LNCaP clone FGC (cell line): ENCODE measurements at regions not wholly inside any gene's neighbourhood (a gene's known extent, or its start where the extent isn't known, plus 50 kb on each side); places are given as distances from the start of the nearest gene placed in this dataset.

Experiments
- DNase-seq: peaks from one replicate; pipeline ENCODE4 v3.0.0-alpha.2; 2011; ENCODE audit warnings: low read depth
- H3K4me3 ChIP-seq: 2 replicates; pipeline ENCODE4 v1.5.1; 2011; ENCODE audit warnings: mild to moderate bottlenecking, low read depth, low read length, control low read depth
- CTCF ChIP-seq: IDR thresholded peaks from 2 replicates; pipeline ENCODE4 v1.5.1; 2012; ENCODE audit warnings: mild to moderate bottlenecking; ENCODE audit not compliant: control insufficient read depth, insufficient read depth; ENCODE audit errors: extremely low read depth

GRCh38 chr18:25446972-25447371 is 95.0 kb upstream of the ZNF521 start:
- no peak for TF ChIP-seq CTCF
- DNase-seq: no peak
- no peak overlapping the region for H3K4me3 ChIP-seq

DNA sequence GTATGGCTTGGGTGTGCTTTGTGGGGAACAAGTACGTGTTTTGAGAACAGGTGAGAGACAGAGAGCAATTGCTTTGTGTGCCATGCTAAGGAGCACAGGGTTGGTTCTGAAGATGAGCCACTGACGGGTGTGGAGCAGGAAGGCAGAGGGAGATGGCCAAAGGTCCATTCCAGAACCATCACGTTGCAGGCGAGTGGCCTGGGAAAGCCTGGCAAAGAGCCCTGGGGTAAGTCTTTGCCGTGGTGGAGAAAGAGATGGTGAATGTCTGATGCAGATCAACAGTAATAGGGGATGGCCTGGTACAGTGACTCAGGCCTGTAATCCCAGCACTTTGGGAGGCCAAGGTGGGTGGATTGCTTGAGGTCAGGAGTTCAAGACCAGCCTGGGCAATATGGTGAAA is 93.5 kb upstream of the ZNF521 start:
- TF ChIP-seq CTCF: no peak
- DNase-seq: no peak
- no peak overlapping the region for H3K4me3 ChIP-seq

DNA sequence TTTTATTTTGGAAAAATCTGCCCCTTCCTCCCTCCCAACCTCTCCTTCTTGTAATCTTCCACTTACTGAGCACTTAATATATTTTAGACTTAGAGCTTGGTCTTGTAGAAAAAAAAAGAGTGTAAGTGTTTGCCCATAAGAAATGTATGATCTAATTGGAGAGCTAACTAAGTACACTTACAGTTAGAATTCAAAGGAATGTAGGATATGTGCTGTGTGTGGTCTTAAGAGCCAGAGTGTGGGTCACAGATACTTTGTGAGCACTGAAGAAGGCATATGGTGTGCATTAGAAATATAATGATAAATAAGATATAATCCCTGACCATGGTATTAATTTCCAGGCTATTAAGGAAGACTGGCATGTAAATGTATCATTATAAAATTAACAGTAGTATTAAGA is 91.8 kb upstream of the ZNF521 start:
- no peak overlapping the region for H3K4me3 ChIP-seq
- DNase-seq: no peak
- TF ChIP-seq CTCF: no peak

GRCh38 chr18:25435149-25435782 is 83.3 kb upstream of the ZNF521 start:
- DNase-seq: no peak
- no peak for TF ChIP-seq CTCF
- no peak overlapping the region for H3K4me3 ChIP-seq

DNA sequence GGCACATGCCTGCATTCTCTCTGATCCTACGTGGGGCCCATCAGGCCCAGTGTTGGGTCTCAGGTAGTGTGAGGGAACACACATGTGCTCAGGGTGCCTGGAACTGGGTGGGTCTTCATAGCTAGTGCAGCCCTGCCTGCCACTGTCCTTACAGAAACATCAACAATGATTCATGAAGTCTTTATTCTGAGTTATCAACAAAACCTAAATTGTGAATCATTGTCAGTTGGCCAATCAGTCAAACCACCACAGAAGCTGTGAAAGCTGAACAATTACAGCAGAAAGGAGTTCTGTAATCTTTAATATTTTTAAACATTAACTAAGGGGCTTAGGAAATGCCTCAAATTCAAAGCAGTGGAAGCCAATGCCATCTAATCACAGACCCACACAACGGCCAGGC is 82.8 kb upstream of the ZNF521 start:
- H3K4me3 ChIP-seq: no peak overlapping the region
- no peak for TF ChIP-seq CTCF
- DNase-seq: no peak

- TF ChIP-seq CTCF: no peak
- no peak overlapping the region for H3K4me3 ChIP-seq
- no peak for DNase-seq
Observed at GRCh38 chr18:25433590-25433989, 81.6 kb upstream of the ZNF521 start.

DNA sequence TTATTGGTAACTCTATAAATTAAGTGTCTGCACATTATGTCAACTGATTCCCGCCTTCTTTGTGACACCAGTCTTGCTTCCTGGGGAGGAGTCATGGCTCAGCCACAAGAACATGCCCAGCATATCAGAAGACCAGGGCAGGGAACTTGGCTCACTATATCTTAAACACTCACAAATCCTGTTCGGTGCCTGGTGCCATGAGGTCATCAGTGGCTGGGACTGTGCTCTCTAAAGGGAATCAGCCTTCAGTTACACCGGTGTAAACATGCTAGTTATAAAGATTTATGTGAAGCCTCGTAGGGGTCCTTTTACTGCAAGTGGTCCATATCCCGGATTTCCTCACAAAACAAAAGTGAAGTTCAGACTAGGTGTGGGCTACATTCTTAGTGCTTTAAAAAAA is 73.1 kb upstream of the ZNF521 start:
- H3K4me3 ChIP-seq: no peak overlapping the region
- TF ChIP-seq CTCF: no peak
- no peak for DNase-seq
